Neuronal stem cell (in vitro differentiated cells): ENCODE measurements at regions not wholly inside any gene's neighbourhood (a gene's known extent, or its start where the extent isn't known, plus 50 kb on each side); places are given as distances from the start of the nearest gene placed in this dataset.

Experiments
- DNase-seq: peaks from one replicate; pipeline ENCODE4 v3.0.0-alpha.2; 2013; ENCODE audit warnings: low spot score
- H2AFZ ChIP-seq: one replicate; pipeline ENCODE4 v1.6.1; 2013; ENCODE audit warnings: mild to moderate bottlenecking, low read length, inconsistent platforms
- H2AK5ac ChIP-seq: 2 replicates; pipeline ENCODE4 v1.6.1; 2013; ENCODE audit warnings: low read depth, mild to moderate bottlenecking, inconsistent platforms, low read length, moderate library complexity, mixed read lengths
- H2BK120ac ChIP-seq: 2 replicates; pipeline ENCODE4 v1.6.1; 2013; ENCODE audit warnings: low read depth, mild to moderate bottlenecking, inconsistent platforms, low read length, moderate library complexity, mixed read lengths
- H2BK12ac ChIP-seq: one replicate; pipeline ENCODE4 v1.6.1; 2013; ENCODE audit warnings: low read length, inconsistent platforms
- H2BK15ac ChIP-seq: 2 replicates; pipeline ENCODE4 v1.6.1; 2013; ENCODE audit warnings: mild to moderate bottlenecking, low read length, inconsistent platforms, mixed read lengths
- H2BK5ac ChIP-seq: one replicate; pipeline ENCODE4 v1.6.1; 2013; ENCODE audit warnings: inconsistent platforms, mild to moderate bottlenecking, low read length, moderate library complexity
- H3K14ac ChIP-seq: one replicate; pipeline ENCODE4 v1.6.1; 2013; ENCODE audit warnings: low read length, inconsistent platforms
- H3K18ac ChIP-seq: 2 replicates; pipeline ENCODE4 v1.6.1; 2013; ENCODE audit warnings: low read length, inconsistent platforms
- H3K23ac ChIP-seq: 2 replicates; pipeline ENCODE4 v1.6.1; 2013; ENCODE audit warnings: low read depth, mild to moderate bottlenecking, mixed read lengths, low read length, inconsistent platforms; ENCODE audit not compliant: poor library complexity
- H3K27ac ChIP-seq: replicated peaks from 3 replicates; pipeline ENCODE4 v1.5.1; 2013; ENCODE audit warnings: low read length, inconsistent platforms
- H3K27me3 ChIP-seq, 3 experiments: 2 replicates each; pipeline ENCODE4 v1.6.1; 2013; ENCODE audit warnings: low read length in 3 of 3, mild to moderate bottlenecking in 2 of 3, inconsistent platforms in 1 of 3, low read depth in 1 of 3, mixed read lengths in 1 of 3, moderate library complexity in 1 of 3; ENCODE audit not compliant: control insufficient read depth in 3 of 3, insufficient read depth in 3 of 3
- H3K36me3 ChIP-seq, 2 donors: replicated peaks in 1 of 2; 2 replicates each; pipeline ENCODE4 v1.6.1; 2013; ENCODE audit warnings: low read length in 2 of 2; ENCODE audit not compliant: control insufficient read depth in 2 of 2, insufficient read depth in 2 of 2
- H3K4ac ChIP-seq: 2 replicates; pipeline ENCODE4 v1.6.1; 2013; ENCODE audit warnings: inconsistent platforms, mild to moderate bottlenecking, low read length, moderate library complexity
- H3K4me1 ChIP-seq, 2 donors: 1 replicate in 1 of 2; 2 replicates in 1 of 2; pipeline ENCODE4 v1.6.1; 2013; ENCODE audit warnings: low read length in 2 of 2, low read depth in 1 of 2; ENCODE audit not compliant: control insufficient read depth in 2 of 2, insufficient read depth in 1 of 2
- H3K4me2 ChIP-seq: one replicate; pipeline ENCODE4 v1.6.1; 2013; ENCODE audit warnings: mild to moderate bottlenecking, low read length, inconsistent platforms; ENCODE audit not compliant: insufficient read depth, poor library complexity, severe bottlenecking
- H3K4me3 ChIP-seq, 2 donors: 2 replicates each; pipeline ENCODE4 v1.5.1; 2013; ENCODE audit warnings: low read length in 2 of 2, mild to moderate bottlenecking in 2 of 2, inconsistent platforms in 1 of 2, moderate library complexity in 1 of 2
- H3K79me1 ChIP-seq: one replicate; pipeline ENCODE4 v1.6.1; 2013; ENCODE audit warnings: low read depth, mild to moderate bottlenecking, inconsistent platforms, low read length, moderate library complexity
- H3K9ac ChIP-seq: one replicate; pipeline ENCODE4 v1.6.1; 2013; ENCODE audit warnings: mild to moderate bottlenecking, low read depth, low read length, inconsistent platforms; ENCODE audit not compliant: poor library complexity
- H3K9me3 ChIP-seq, 2 donors: replicated peaks in 1 of 2; 2 replicates each; pipeline versions ENCODE3 to v1.6.1; 2013; ENCODE audit warnings: low read length in 2 of 2, mild to moderate bottlenecking in 2 of 2, inconsistent platforms in 1 of 2, low read depth in 1 of 2, mixed read lengths in 1 of 2, moderate library complexity in 1 of 2; ENCODE audit not compliant: control insufficient read depth in 2 of 2, insufficient read depth in 1 of 2
- H4K8ac ChIP-seq: one replicate; pipeline ENCODE4 v1.6.1; 2013; ENCODE audit warnings: low read depth, mild to moderate bottlenecking, inconsistent platforms, low read length, moderate library complexity
- H4K91ac ChIP-seq: one replicate; pipeline ENCODE4 v1.6.1; 2013; ENCODE audit warnings: low read length, low read depth, mild to moderate bottlenecking, inconsistent platforms; ENCODE audit not compliant: poor library complexity
- WGBS, 2 donors: extraction: QIAGEN DNeasy Blood & Tissue Kit; methylation state at CpG; one replicate each; pipeline ENCODE4 v1.1.7; 2013; ENCODE audit warnings: missing lambda C conversion rate in 2 of 2, mixed read lengths in 1 of 2; ENCODE audit not compliant: insufficient read length in 2 of 2, insufficient replicate concordance in 1 of 2; ENCODE audit errors: extremely low coverage in 2 of 2; 5-methylcytosine and 5-hydroxymethylcytosine counted together

DNA sequence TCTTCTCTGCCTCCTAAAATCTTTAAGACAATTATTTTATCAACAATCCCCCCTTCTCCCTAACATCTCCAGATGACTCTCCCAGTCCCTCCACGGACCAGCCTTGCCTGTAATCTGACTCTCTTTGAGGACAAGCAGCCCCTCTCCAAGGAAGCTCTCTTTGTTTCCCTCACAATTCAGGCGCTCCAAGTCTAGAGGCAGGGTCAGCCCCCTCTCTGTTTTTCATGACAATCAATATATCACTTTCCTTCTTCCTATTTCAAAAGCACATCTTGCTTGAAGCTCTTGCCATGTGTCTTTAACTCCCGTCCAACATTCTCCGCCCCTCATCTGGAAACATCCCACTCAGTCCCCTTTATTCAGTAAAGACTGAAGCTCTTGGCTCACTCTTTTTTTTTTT is 393.4 kb upstream of the SULF2 start:
- no peak overlapping the region for H3K4me2 ChIP-seq
- H3K27ac ChIP-seq: peak overlapping the region; percentile 69
- H3K23ac ChIP-seq: no peak overlapping the region
- H2BK15ac ChIP-seq: no peak overlapping the region
- no peaks in the 10 kb centered on the region for H3K36me3 ChIP-seq
- no peak overlapping the region for H2BK120ac ChIP-seq
- H3K4me1 ChIP-seq: peaks cover 8 to 13% of the 10 kb centered on the region in 2 donors
- H3K4ac ChIP-seq: no peak overlapping the region
- no peak overlapping the region for H4K8ac ChIP-seq
- no peak overlapping the region for H2AK5ac ChIP-seq
- H3K14ac ChIP-seq: no peak overlapping the region
- no peaks in the 10 kb centered on the region for H3K27me3 ChIP-seq
- no peak overlapping the region for H2BK5ac ChIP-seq
- H2AFZ ChIP-seq: no peak overlapping the region
- H3K9ac ChIP-seq: no peak overlapping the region
- no peak overlapping the region for H3K18ac ChIP-seq
- DNase-seq: peak; percentile 59
- peaks cover 0 to 8% of the 10 kb centered on the region in 2 donors for H3K9me3 ChIP-seq
- no peaks in the 10 kb centered on the region for H3K79me1 ChIP-seq
- no CpG with 5 or more reads among the region's 4 CpGs for WGBS, 2 donors
- no peak overlapping the region for H3K4me3 ChIP-seq
- no peak overlapping the region for H2BK12ac ChIP-seq
- H4K91ac ChIP-seq: no peak overlapping the region

DNA sequence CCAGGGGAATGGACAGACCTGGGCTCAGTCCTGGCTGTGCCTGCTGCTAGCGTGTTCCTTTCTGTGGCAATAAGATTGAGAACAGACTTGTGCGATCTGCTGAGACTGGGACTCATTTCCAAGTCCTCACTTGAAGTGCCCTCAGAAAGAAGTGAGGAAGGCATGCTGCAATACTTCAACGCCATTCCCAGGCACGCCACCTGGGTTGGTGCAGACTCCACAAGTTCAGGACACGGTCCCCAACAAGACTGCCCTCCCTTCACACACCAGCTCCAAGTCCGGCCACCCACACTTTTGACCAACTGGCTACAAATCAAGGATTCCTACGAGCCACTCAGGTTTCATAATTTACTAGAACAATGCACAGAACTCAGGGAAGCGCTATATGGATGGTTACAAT is 391.8 kb upstream of the SULF2 start:
- Histone ChIP-seq H2BK12ac (no peak overlapping the region), H3K9ac (no peak overlapping the region), H3K4me2 (no peak overlapping the region), H3K27me3 (no peaks in the 10 kb centered on the region), H4K8ac (no peak overlapping the region), H4K91ac (no peak overlapping the region), H3K23ac (no peak overlapping the region), H3K14ac (no peak overlapping the region), H3K36me3 (no peaks in the 10 kb centered on the region), H3K4ac (no peak overlapping the region), H2BK120ac (no peak overlapping the region), H3K9me3 (peaks cover 0 to 21% of the 10 kb centered on the region in 2 donors), H3K18ac (peak overlapping the region; percentile 44), H3K27ac (no peak overlapping the region), H3K79me1 (no peaks in the 10 kb centered on the region), H2BK5ac (no peak overlapping the region), H3K4me3 (no peak overlapping the region), H3K4me1 (peaks cover 8 to 13% of the 10 kb centered on the region in 2 donors), H2AK5ac (peak overlapping the region; percentile 20), H2AFZ (no peak overlapping the region), H2BK15ac (no peak overlapping the region)
- no peak for DNase-seq
- WGBS, 2 donors: no CpG with 5 or more reads among the region's 8 CpGs

DNA sequence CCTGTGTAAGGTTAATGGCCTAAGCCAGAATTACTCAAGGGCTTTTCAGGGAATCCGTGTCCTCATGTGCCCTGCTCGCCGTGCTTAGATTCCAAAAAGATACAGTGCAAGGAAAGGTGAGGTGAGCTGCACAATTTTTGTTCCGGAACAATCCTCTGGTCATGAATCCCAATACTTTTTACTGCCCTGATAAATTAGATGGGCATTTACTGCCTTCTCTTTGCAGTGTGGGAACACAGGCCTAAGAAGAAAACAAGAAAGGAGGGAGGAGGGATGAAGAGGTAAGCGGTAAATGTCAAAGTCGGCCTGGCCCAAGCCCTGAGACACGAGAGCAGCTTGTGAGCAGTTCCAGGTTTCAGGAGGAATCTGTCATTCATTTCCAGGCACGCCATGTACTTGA is 390.9 kb upstream of the SULF2 start:
- H3K9ac ChIP-seq: no peak overlapping the region
- H3K79me1 ChIP-seq: no peaks in the 10 kb centered on the region
- no peak overlapping the region for H2BK5ac ChIP-seq
- H4K91ac ChIP-seq: no peak overlapping the region
- no peak overlapping the region for H2BK120ac ChIP-seq
- H3K27me3 ChIP-seq: no peaks in the 10 kb centered on the region
- peaks cover 0 to 21% of the 10 kb centered on the region in 2 donors for H3K9me3 ChIP-seq
- H2AFZ ChIP-seq: no peak overlapping the region
- H3K4me3 ChIP-seq: no peak overlapping the region
- H3K36me3 ChIP-seq: no peaks in the 10 kb centered on the region
- H3K4ac ChIP-seq: no peak overlapping the region
- H2BK12ac ChIP-seq: no peak overlapping the region
- H4K8ac ChIP-seq: no peak overlapping the region
- H3K4me2 ChIP-seq: no peak overlapping the region
- H2AK5ac ChIP-seq: no peak overlapping the region
- no peak for DNase-seq
- no peak overlapping the region for H3K14ac ChIP-seq
- no peak overlapping the region for H3K23ac ChIP-seq
- no peak overlapping the region for H3K27ac ChIP-seq
- no CpG with 5 or more reads among the region's 8 CpGs for WGBS, 2 donors
- H2BK15ac ChIP-seq: no peak overlapping the region
- no peak overlapping the region for H3K18ac ChIP-seq
- peaks cover 8 to 13% of the 10 kb centered on the region in 2 donors for H3K4me1 ChIP-seq

DNA sequence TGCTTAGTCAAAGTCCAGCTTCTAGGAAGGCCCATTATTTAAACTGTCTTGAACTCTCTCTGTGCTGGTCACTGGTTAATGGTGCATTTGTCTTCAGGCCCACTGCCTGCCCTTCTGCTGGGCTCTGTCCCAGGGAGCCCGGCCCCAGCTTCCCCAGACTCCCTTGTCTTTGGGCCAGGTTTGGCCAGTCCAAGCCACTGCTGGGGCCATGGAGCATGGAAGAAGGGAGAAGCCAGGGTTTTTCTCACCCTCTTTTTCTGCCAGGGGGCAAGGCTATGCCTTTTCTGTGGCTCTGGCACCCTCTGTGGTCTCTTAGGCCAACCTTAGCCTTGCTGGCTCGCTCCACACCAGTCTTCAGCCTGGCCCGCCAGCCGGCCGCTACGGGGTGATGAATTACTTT is 390.0 kb upstream of the SULF2 start:
- H2BK5ac ChIP-seq: no peak overlapping the region
- no peak overlapping the region for H2BK15ac ChIP-seq
- no peak overlapping the region for H4K8ac ChIP-seq
- H3K18ac ChIP-seq: no peak overlapping the region
- no peak for DNase-seq
- H2BK120ac ChIP-seq: no peak overlapping the region
- H3K4me2 ChIP-seq: no peak overlapping the region
- peaks cover 0 to 21% of the 10 kb centered on the region in 2 donors for H3K9me3 ChIP-seq
- H2BK12ac ChIP-seq: no peak overlapping the region
- H3K9ac ChIP-seq: no peak overlapping the region
- H3K36me3 ChIP-seq: no peaks in the 10 kb centered on the region
- H3K79me1 ChIP-seq: no peaks in the 10 kb centered on the region
- no peak overlapping the region for H3K4me3 ChIP-seq
- no peaks in the 10 kb centered on the region for H3K27me3 ChIP-seq
- H3K4me1 ChIP-seq: peaks cover 8 to 13% of the 10 kb centered on the region in 2 donors
- no peak overlapping the region for H3K23ac ChIP-seq
- no peak overlapping the region for H4K91ac ChIP-seq
- no peak overlapping the region for H3K27ac ChIP-seq
- peak overlapping the region; percentile 10 for H2AK5ac ChIP-seq
- H3K4ac ChIP-seq: no peak overlapping the region
- no CpG with 5 or more reads among the region's 6 CpGs for WGBS, 2 donors
- no peak overlapping the region for H2AFZ ChIP-seq
- H3K14ac ChIP-seq: no peak overlapping the region
